Peyer's patch (tissue), 4 donors: ENCODE measurements at regions not wholly inside any gene's neighbourhood (a gene's known extent, or its start where the extent isn't known, plus 50 kb on each side); places are given as distances from the start of the nearest gene placed in this dataset.

Source experiments
- DNase-seq, 3 donors: peaks; one replicate each; pipeline ENCODE4 v3.0.0-alpha.2; 2017 to 2019
- H3K27ac ChIP-seq, 4 donors: fragments of 200-600 bp; sonication (generic); one replicate each; pipeline ENCODE4 v1.5.1; 2016 to 2019
- H3K27me3 ChIP-seq, 2 donors: fragments of 200-600 bp; sonication (generic); one replicate each; pipeline ENCODE4 v1.5.1; 2019
- H3K36me3 ChIP-seq, 3 donors: fragments of 200-600 bp; sonication (generic); one replicate each; pipeline ENCODE4 v1.5.1; 2016 to 2019
- H3K4me1 ChIP-seq, 4 donors: fragments of 200-600 bp; sonication (generic); one replicate each; pipeline ENCODE4 v1.5.1; 2016 to 2019
- H3K4me3 ChIP-seq, 4 donors: fragments of 200-600 bp; sonication (generic); 1 replicate in 3 of 4; 2 replicates in 1 of 4; pipeline ENCODE4 v1.5.1; 2016 to 2019; ENCODE audit warnings: mild to moderate bottlenecking in 1 of 4
- H3K9me3 ChIP-seq, 4 donors: fragments of 200-600 bp; sonication (generic); one replicate each; pipeline ENCODE4 v1.5.1; 2016 to 2019; ENCODE audit warnings: mild to moderate bottlenecking in 1 of 4
- POLR2A ChIP-seq, 2 donors: fragments of 450-650 bp; IDR thresholded peaks; one replicate each; pipeline ENCODE4 v1.5.1; 2017; ENCODE audit warnings: antibody characterized with exemption in 2 of 2, mild to moderate bottlenecking in 2 of 2, moderate library complexity in 2 of 2
- TF ChIP-seq, protein P1 (sequence below), 6 experiments: fragments of 450-650 bp in 4 of 6; fragments of 200-600 bp in 2 of 6; sonication (generic) in 1 of 6; IDR thresholded peaks; one replicate each; pipeline ENCODE4 v1.5.1; 2017 to 2019; ENCODE audit warnings: antibody characterized with exemption in 6 of 6, mild to moderate bottlenecking in 3 of 6, moderate library complexity in 1 of 6

DNA sequence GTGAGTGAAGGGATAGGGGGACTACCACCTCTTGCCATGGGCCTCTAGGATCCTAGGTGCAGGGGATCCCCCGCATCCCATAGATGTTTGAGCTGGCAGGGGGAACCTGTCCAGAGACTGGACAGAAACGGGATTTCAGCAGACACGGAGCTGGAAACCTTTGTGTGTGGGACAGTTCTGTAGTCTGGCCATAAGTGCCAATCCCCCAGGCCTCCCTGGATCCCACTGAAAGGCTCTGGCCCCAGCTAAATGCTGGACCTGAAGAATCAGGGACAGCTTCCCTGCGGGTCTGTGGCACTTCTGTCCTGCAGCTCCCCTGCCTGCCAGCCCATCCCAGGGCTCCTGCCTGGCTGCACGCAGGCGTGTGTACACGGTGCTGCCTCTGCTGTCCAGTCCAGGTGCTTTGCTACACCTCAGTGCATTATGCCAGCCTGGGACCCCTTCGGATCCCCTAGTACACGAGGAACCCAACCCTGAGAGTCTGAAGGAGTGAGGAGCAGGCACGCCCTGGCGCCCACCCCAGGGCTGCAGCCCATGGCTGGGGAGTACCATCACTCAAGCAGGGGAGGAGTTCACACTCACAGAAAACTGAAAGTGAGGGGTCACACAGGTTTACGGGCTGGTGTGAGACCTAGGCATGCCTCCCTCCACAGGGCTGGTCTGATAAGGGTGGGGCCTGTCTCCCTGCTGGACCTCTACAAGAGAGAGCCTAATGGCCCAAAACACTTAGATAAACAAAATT, 703.0 kb downstream of the ARAP2 start:
- Histone ChIP-seq H3K9me3 (no peaks in the 10 kb centered on the region), H3K27ac (no peak overlapping the region), H3K4me1 (no peaks in the 10 kb centered on the region), H3K4me3 (no peak overlapping the region), H3K27me3 (no peaks in the 10 kb centered on the region), H3K36me3 (no peaks in the 10 kb centered on the region)
- TF ChIP-seq, protein P1, sequence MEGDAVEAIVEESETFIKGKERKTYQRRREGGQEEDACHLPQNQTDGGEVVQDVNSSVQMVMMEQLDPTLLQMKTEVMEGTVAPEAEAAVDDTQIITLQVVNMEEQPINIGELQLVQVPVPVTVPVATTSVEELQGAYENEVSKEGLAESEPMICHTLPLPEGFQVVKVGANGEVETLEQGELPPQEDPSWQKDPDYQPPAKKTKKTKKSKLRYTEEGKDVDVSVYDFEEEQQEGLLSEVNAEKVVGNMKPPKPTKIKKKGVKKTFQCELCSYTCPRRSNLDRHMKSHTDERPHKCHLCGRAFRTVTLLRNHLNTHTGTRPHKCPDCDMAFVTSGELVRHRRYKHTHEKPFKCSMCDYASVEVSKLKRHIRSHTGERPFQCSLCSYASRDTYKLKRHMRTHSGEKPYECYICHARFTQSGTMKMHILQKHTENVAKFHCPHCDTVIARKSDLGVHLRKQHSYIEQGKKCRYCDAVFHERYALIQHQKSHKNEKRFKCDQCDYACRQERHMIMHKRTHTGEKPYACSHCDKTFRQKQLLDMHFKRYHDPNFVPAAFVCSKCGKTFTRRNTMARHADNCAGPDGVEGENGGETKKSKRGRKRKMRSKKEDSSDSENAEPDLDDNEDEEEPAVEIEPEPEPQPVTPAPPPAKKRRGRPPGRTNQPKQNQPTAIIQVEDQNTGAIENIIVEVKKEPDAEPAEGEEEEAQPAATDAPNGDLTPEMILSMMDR (IDR thresholded peaks at IDR 0.05) = no peak
- no peak for TF ChIP-seq POLR2A (IDR thresholded peaks at IDR 0.05)
- peak in 1 of 3 donors; percentile 28 for DNase-seq

GRCh38 chr4:35541888-35542213, 702.5 kb downstream of the ARAP2 start:
- DNase-seq = no peak
- no peak overlapping the region for H3K27ac ChIP-seq
- H3K27me3 ChIP-seq = no peaks in the 10 kb centered on the region
- H3K9me3 ChIP-seq = no peaks in the 10 kb centered on the region
- TF ChIP-seq POLR2A (IDR thresholded peaks at IDR 0.05) = no peak
- TF ChIP-seq, protein P1 (IDR thresholded peaks at IDR 0.05) = no peak
- H3K4me3 ChIP-seq = no peak overlapping the region
- no peaks in the 10 kb centered on the region for H3K36me3 ChIP-seq
- no peaks in the 10 kb centered on the region for H3K4me1 ChIP-seq

DNA sequence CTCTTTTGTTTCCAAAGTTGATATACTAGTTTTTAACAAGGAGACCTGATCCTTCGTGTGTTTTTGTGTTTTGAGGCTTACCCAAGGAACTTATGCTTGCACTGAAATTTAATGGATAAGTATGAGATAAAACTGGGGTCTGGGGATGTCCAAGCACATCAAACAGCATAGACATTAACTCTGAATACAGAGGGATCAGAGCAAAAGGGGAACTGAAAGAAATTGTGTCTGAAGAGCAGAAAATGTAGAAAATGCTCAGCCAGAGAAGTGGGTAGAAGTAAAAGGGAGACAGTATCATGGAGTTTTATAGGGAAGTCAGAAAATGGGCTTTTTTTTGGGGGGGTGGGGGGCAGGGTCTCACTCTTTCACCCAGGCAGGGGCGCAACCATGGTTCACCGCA, 695.4 kb downstream of the ARAP2 start:
- DNase-seq = no peak
- Histone ChIP-seq H3K36me3 (no peaks in the 10 kb centered on the region), H3K4me3 (no peak overlapping the region), H3K27me3 (no peaks in the 10 kb centered on the region), H3K27ac (no peak overlapping the region), H3K4me1 (no peaks in the 10 kb centered on the region), H3K9me3 (no peaks in the 10 kb centered on the region)
- TF ChIP-seq, protein P1 (IDR thresholded peaks at IDR 0.05) = no peak
- no peak for TF ChIP-seq POLR2A (IDR thresholded peaks at IDR 0.05)

DNA sequence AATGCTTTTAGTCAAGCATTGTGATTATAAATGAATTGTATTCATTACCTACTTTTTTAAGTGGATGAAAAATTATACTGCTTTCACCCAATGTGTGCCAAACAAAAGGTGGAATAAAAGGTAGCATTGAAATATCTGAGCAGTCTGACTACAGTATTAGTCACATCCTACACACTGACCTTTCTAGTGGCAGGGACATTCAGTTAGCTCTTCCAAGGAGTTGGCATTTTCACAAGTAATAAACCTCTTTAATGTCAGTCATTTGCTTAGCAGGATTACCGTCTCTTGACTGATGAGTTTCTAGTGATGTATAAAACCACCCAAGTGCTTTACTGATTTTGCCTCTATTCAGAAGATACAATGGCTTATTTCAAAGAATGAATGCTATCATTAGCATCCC, 687.9 kb downstream of the ARAP2 start:
- Histone ChIP-seq H3K4me1 (no peaks in the 10 kb centered on the region), H3K27ac (no peak overlapping the region), H3K4me3 (no peak overlapping the region), H3K9me3 (peaks cover 0 to 5% (median 0%) of the 10 kb centered on the region in 4 donors), H3K36me3 (no peaks in the 10 kb centered on the region), H3K27me3 (no peaks in the 10 kb centered on the region)
- no peak for DNase-seq
- TF ChIP-seq, protein P1 (IDR thresholded peaks at IDR 0.05) = no peak
- no peak for TF ChIP-seq POLR2A (IDR thresholded peaks at IDR 0.05)

- no peaks in the 10 kb centered on the region for H3K36me3 ChIP-seq
- H3K9me3 ChIP-seq = peaks cover 0 to 5% (median 0%) of the 10 kb centered on the region in 4 donors
- TF ChIP-seq, protein P1 (IDR thresholded peaks at IDR 0.05) = no peak
- TF ChIP-seq POLR2A (IDR thresholded peaks at IDR 0.05) = no peak
- no peak overlapping the region for H3K4me3 ChIP-seq
- H3K27ac ChIP-seq = no peak overlapping the region
- H3K27me3 ChIP-seq = no peaks in the 10 kb centered on the region
- peak in 1 of 3 donors; percentile 36 for DNase-seq
- no peaks in the 10 kb centered on the region for H3K4me1 ChIP-seq
Observed at GRCh38 chr4:35559559-35560365, 684.6 kb downstream of the ARAP2 start.
